ENCODE measurements at regions not wholly inside any gene's neighbourhood (a gene's known extent, or its start where the extent isn't known, plus 50 kb on each side); places are given as distances from the start of the nearest gene placed in this dataset.

GRCh38 chr7:42734568-42734967 is 177.3 kb downstream of the C7orf25 start:
- TF ChIP-seq, protein P1, sequence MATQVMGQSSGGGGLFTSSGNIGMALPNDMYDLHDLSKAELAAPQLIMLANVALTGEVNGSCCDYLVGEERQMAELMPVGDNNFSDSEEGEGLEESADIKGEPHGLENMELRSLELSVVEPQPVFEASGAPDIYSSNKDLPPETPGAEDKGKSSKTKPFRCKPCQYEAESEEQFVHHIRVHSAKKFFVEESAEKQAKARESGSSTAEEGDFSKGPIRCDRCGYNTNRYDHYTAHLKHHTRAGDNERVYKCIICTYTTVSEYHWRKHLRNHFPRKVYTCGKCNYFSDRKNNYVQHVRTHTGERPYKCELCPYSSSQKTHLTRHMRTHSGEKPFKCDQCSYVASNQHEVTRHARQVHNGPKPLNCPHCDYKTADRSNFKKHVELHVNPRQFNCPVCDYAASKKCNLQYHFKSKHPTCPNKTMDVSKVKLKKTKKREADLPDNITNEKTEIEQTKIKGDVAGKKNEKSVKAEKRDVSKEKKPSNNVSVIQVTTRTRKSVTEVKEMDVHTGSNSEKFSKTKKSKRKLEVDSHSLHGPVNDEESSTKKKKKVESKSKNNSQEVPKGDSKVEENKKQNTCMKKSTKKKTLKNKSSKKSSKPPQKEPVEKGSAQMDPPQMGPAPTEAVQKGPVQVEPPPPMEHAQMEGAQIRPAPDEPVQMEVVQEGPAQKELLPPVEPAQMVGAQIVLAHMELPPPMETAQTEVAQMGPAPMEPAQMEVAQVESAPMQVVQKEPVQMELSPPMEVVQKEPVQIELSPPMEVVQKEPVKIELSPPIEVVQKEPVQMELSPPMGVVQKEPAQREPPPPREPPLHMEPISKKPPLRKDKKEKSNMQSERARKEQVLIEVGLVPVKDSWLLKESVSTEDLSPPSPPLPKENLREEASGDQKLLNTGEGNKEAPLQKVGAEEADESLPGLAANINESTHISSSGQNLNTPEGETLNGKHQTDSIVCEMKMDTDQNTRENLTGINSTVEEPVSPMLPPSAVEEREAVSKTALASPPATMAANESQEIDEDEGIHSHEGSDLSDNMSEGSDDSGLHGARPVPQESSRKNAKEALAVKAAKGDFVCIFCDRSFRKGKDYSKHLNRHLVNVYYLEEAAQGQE (IDR thresholded peaks at IDR 0.05; ENCODE audit: low read depth) = no peak
- TF ChIP-seq POLR2AphosphoS5 (IDR thresholded peaks at IDR 0.05; ENCODE audit: low read depth, low read length) = no peak
- no peak for TF ChIP-seq SP1 (IDR thresholded peaks at IDR 0.05; ENCODE audit: low read depth)
- no peak for TF ChIP-seq ZNF274 (IDR thresholded peaks at IDR 0.05; ENCODE audit: low read depth, low read length)
- no peak for TF ChIP-seq MAX (IDR thresholded peaks at IDR 0.05)
- no peak for TF ChIP-seq CTCF (IDR thresholded peaks at IDR 0.05 in 2 of 3, conservative IDR thresholded peaks at IDR 0.05 in 1 of 3; ENCODE audit: borderline replicate concordance in 1 of 3, insufficient read depth in 1 of 3, low read depth in 2 of 3, low read length in 2 of 3)
- TF ChIP-seq JUND (IDR thresholded peaks at IDR 0.05) = no peak
- no peak for TF ChIP-seq EZH2 (IDR thresholded peaks at IDR 0.05)
- no peak for TF ChIP-seq POLR2A (IDR thresholded peaks at IDR 0.05; ENCODE audit: borderline replicate concordance, extremely low read depth, insufficient read depth, insufficient read length)
- TF ChIP-seq TCF7L2 (IDR thresholded peaks at IDR 0.05; ENCODE audit: borderline replicate concordance, extremely low read depth, insufficient read depth, insufficient read length) = no peak
- TF ChIP-seq YY1 (IDR thresholded peaks at IDR 0.05; ENCODE audit: extremely low read depth, insufficient replicate concordance, low read depth, low read length) = no peak
